ENCODE measurements at regions not wholly inside any gene's neighbourhood (a gene's known extent, or its start where the extent isn't known, plus 50 kb on each side); places are given as distances from the start of the nearest gene placed in this dataset.
A peak's percentile ranks its signal among the peaks of the same experiment; 100 is the strongest.

DNA sequence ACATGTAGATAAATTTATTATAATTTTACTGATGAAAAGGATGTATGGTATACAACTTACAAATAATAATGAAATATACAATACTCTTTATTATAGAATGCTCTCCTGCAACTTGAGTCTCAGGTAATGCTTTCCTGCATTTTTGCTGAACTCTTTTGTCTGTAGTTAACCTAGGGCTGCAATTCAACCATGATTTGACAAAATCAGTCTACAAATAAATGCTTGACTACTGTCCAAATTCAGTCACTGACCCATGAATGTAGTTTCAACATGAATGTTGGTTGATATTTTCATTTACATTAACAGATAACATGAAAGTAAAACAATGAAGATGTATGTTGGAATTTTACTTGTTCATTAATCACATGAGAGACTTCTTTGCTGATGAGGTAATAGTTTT, 320.9 kb downstream of the ZSWIM6 start:
- no peak for DNase-seq (ENCODE audit: low read depth)

DNA sequence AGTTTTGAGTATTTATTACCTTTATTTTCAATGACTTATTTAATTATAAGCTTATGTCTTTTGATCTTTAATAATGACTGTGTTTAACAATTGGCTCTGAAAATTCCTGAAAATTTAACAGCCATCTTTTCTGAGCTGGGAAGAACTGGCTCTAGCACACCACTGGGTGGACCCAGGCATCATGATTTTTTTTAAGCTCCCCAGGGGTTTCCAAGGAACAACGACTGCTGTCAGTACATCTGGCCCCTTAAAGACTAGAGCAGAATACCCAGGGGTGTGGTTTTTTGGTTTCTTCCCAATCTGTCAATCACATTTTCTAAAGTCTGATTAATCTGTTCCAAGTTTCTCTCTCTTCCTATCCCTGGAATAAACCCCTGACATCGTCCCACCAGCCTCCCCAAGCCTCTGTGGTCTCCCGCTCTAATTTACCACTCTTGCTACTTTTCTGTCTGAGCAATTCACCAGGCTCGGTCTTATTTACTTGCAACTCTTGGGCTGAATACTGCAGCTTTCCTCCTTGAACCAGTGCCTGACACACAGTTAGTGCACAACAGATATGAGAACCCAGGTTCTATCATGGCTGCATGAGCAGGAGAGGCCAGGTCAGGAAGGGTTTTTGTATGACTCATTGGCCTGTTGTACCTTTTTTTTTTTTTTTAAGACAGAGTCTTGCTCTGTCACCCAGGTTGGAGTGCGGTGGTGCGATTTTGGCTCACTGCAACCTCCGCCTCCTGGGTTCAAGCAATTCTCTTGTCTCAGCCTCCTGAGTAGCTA, 321.9 kb downstream of the ZSWIM6 start:
- DNase-seq (ENCODE audit: low read depth), result no peak

- DNase-seq (ENCODE audit: low read depth), result no peak
These were observed 322.8 kb downstream of the ZSWIM6 start for GRCh38 chr5:61654876-61655275.

DNA sequence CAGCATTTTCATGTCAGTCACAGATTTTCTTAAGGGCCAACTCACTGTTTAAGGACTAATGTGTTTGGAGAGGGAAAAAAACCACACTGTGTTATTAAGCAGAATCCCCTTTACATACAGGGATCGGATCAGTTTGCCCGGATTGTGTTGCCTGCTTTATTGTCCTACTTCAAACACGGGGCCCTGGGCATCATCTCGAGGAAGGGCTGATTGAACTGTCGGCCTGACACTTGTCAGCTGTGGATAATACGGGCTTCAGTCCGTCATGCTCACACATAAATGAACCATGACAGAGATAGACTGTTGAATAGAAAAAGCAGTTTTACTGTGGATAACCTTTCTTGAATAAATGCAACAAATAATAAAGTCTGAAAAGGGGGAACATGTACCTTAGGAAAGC, 325.0 kb downstream of the ZSWIM6 start:
- no peak for DNase-seq (ENCODE audit: low read depth)

- DNase-seq (ENCODE audit: low read depth), result no peak
These were observed 325.6 kb downstream of the ZSWIM6 start for GRCh38 chr5:61657686-61658085.

GRCh38 chr5:61658592-61659008, 326.5 kb downstream of the ZSWIM6 start:
- DNase-seq (ENCODE audit: low read depth), result peak; percentile 70

GRCh38 chr5:61659221-61659696, 327.2 kb downstream of the ZSWIM6 start:
- no peak for DNase-seq (ENCODE audit: low read depth)

DNA sequence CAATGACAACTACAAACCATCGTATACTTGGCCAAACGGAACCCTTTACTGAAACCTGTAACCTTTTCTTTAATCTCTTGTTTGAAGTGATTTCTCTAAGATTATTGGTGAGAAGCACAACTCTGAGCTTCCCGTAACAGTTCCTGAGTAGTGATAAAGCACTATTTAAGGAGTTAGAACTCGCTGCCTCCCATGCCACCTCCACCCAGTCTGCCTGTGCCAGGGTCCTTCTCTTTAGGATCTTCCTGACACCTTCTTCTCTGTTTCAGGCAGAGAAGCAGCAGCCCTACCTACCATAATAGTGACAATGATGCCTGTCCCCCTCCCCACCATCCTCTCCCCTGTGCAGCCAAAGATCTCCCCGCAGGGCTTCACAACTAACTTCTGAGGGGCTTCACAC, 330.6 kb downstream of the ZSWIM6 start:
- no peak for DNase-seq (ENCODE audit: low read depth)

DNA sequence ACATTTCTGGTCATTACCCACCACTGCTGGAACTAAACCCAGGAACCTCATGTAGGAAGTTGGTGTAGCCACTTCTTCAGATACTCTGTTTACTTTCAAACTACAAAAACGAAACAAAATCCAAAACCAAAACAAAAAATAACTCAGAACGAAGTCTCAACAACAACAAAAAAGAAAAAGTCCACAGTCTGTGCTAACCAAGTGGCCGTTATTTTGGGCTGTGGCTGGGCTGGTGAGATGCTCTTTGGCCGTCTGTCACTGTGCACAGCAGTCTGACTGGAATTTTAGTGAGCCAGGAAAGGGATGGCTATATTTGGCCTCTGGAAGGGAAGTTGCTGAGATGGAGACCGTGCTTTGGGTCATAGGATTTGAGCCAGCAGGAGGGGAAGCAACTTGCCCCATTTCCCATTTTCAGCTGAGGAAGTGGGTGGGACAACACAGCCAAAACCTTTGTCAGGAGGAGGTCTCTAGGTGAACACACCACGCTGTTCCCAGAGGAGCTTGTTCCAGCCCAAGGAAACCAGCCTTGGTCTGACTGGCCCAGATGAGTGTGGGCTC, 334.1 kb downstream of the ZSWIM6 start:
- no peak for DNase-seq (ENCODE audit: low read depth)

DNA sequence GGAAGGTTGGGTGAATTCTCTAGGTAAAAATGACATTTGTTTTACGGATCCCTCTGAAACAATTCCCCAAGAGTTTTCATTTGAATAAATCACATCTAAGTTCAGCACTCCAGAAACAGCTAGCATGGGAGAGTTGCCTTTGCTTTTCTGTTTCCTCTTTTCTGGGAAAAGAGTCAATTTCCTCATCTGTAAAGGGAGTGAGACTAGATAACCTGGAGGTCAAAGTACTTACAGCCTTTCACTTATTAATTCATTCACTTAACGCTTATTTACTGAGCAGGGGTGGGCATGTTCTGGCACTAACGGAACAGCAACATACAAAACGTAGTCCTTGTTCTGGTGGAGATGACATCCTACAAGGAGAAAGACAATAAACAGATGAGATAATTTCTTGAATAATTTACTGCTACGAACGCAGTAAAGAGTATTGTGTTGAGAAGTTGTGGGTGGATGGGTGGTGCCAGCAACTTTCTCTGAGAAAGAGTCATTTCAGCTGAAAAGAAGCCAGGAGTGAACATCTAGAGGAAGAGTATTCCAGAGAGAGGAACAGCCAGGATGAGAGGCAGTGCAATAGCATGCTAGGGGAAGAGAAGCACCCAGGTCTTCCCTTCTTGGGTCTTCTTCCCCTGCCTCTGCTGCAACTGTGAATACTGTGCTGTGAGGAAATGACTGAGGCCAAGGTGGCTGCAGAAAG, 335.6 kb downstream of the ZSWIM6 start:
- DNase-seq (ENCODE audit: low read depth), result no peak

- DNase-seq (ENCODE audit: low read depth), result no peak
These were observed 337.5 kb downstream of the ZSWIM6 start for GRCh38 chr5:61669531-61669930.

- DNase-seq (ENCODE audit: low read depth), result no peak
These were observed 338.9 kb downstream of the ZSWIM6 start for GRCh38 chr5:61670941-61671340.

DNA sequence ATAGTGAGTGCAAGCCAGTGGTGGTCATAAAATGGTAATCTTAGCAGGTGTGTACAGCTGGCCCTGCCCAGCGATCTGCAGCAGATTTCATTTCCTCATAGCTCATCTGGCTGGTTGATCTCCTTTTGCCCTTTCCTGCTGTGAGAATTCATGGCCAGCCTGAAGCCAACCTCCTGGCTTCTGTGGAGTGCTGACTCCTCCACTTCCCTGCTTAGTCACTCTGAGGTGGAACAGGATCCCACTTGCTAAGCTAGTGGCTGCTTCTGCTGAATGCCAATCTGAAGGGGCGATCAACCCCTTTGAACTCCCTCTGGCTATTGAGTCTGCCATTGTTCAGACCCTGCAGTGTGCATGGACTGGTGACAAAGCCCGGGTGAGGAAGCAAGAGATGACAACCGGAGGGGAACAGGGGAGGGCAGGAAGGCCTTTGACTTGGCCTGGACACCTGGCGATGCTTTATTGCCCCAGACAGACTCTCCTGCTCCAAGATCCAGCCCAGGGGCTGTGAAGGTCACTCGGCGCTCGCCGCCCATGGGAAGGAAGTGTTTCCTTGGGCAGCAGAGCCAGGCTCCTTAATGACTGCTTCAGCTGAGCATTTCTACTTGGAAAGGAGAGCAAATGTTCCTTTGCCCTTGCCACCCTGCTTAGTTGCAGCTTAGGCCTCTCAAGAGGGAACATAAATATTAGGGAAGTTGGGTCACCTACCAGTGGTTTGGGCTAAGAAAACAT, 341.1 kb downstream of the ZSWIM6 start:
- DNase-seq (ENCODE audit: low read depth), result no peak

GRCh38 chr5:61674378-61674777, 342.3 kb downstream of the ZSWIM6 start:
- no peak for DNase-seq (ENCODE audit: low read depth)

GRCh38 chr5:61675015-61675692, 343.1 kb downstream of the ZSWIM6 start:
- no peak for DNase-seq (ENCODE audit: low read depth)

DNA sequence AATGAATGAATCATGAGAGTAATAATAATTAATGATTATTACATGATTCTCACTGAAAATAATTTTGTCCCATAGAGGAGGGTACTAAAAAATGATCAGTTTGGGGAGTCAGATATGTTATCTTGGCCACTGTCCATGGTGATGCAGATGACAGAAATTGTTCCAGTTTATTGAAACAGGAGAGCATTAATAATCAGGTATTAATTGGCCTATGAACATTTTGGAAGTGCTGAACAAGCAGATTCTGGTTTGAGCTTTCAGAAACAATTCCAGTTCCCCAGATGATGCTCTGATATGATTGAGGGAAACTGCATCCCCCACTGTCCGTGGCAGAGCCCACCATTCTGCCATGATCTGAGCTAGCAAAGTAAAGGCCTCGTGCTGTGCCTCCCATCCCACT, 345.2 kb downstream of the ZSWIM6 start:
- no peak for DNase-seq (ENCODE audit: low read depth)

- DNase-seq (ENCODE audit: low read depth), result no peak
These were observed 346.9 kb downstream of the ZSWIM6 start for GRCh38 chr5:61678966-61679365.

GRCh38 chr5:61679562-61679961, 347.5 kb downstream of the ZSWIM6 start:
- DNase-seq (ENCODE audit: low read depth), result no peak

DNA sequence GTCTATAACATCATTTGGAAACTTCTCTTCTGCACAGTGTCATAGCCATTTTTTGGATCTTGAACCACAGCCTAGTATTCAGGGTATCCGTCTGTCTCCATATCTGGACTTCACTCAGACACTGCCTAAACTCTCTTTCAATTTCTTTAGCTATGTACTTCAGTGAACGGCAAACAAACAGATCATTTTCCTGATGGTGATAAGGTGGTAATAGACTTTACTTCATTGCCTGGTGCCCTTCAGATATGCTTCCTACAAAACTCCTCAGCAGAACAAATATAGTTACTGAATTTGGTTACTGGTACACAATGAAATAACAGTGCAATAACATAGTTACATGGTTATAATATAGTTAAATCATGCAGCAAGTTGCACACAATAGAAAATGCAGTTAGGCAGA, 348.2 kb downstream of the ZSWIM6 start:
- DNase-seq (ENCODE audit: low read depth), result no peak

- no peak for DNase-seq (ENCODE audit: low read depth)
These were observed 351.1 kb downstream of the ZSWIM6 start for GRCh38 chr5:61683148-61683547.

GRCh38 chr5:61683926-61684325, 351.9 kb downstream of the ZSWIM6 start:
- no peak for DNase-seq (ENCODE audit: low read depth)

Data from T follicular helper cell (primary cell).